ENCODE measurements at regions not wholly inside any gene's neighbourhood (a gene's known extent, or its start where the extent isn't known, plus 50 kb on each side); places are given as distances from the start of the nearest gene placed in this dataset.
"Not testable (repeated sequence)": the region's sequence is repeated elsewhere in the genome, so short reads cannot be mapped to it uniquely, and the experiment has no call there.

- intact Hi-C loops (cut with micrococcal nuclease), result no loop called here
- Histone ChIP-seq H3K27ac (ENCODE audit: low read depth in 1 of 2, low read length in 2 of 2) (no peak overlapping the region), H3K9ac (ENCODE audit: insufficient read depth, low read length, poor library complexity, severe bottlenecking) (no peak overlapping the region), H4K20me1 (ENCODE audit: insufficient read depth, low read length) (no peaks in the 10 kb centered on the region), H3K4me2 (replicated peaks; ENCODE audit: extremely low read depth, low read length, poor library complexity, severe bottlenecking) (no peak overlapping the region), H2AFZ (ENCODE audit: insufficient read depth, low read depth, low read length, poor library complexity, severe bottlenecking) (no peak overlapping the region), H3K79me2 (ENCODE audit: insufficient read depth, low read length) (no peaks in the 10 kb centered on the region), H3K36me3 (replicated peaks in 1 of 2; ENCODE audit: control insufficient read depth in 1 of 2, insufficient read depth in 2 of 2, low read length in 2 of 2) (no peaks in the 10 kb centered on the region), H3K4me1 (ENCODE audit: control insufficient read depth in 1 of 2, insufficient read depth in 2 of 2, low read length in 2 of 2) (no peaks in the 10 kb centered on the region), H3K9me3 (replicated peaks in 1 of 2; ENCODE audit: control insufficient read depth in 1 of 2, insufficient read depth in 1 of 2, low read length in 2 of 2) (peaks cover 0 to 17% of the 10 kb centered on the region in 2 donors), H3K27me3 (ENCODE audit: control insufficient read depth in 2 of 2, insufficient read depth in 2 of 2, low read length in 2 of 2) (no peaks in the 10 kb centered on the region), H3K4me3 (replicated peaks in 1 of 3; ENCODE audit: low read depth in 2 of 3, low read length in 3 of 3) (no peak overlapping the region)
- WGBS (ENCODE audit: insufficient coverage), result 76% methylated on average over 20 of the region's 30 CpGs
- Mint-ChIP-seq H3K4me3 (no peak overlapping the region), H3K27ac (no peak overlapping the region), H3K9me3 (peaks cover 0 to 6% (median 2%) of the 10 kb centered on the region in 7 donors), H3K36me3 (no peaks in the 10 kb centered on the region), H3K4me1 (no peaks in the 10 kb centered on the region), H3K27me3 (ENCODE audit: low read depth in 3 of 3) (no peaks in the 10 kb centered on the region)
- DNase-seq, result no peak
- TF ChIP-seq CTCF (IDR thresholded peaks at IDR 0.05), result no peak
These were observed 676.4 kb downstream of the SI start for GRCh38 chr3:164401923-164402322.

- intact Hi-C loops (cut with micrococcal nuclease); H4K20me1 ChIP-seq (ENCODE audit: insufficient read depth, low read length); H2AFZ ChIP-seq (ENCODE audit: insufficient read depth, low read depth, low read length, poor library complexity, severe bottlenecking); H3K4me1 Mint-ChIP-seq; DNase-seq; H3K27ac ChIP-seq (ENCODE audit: low read depth in 1 of 2, low read length in 2 of 2); H3K4me2 ChIP-seq (replicated peaks; ENCODE audit: extremely low read depth, low read length, poor library complexity, severe bottlenecking); H3K36me3 ChIP-seq (replicated peaks in 1 of 2; ENCODE audit: control insufficient read depth in 1 of 2, insufficient read depth in 2 of 2, low read length in 2 of 2); H3K36me3 Mint-ChIP-seq; H3K4me3 ChIP-seq (replicated peaks in 1 of 3; ENCODE audit: low read depth in 2 of 3, low read length in 3 of 3); H3K27me3 Mint-ChIP-seq (ENCODE audit: low read depth in 3 of 3); H3K79me2 ChIP-seq (ENCODE audit: insufficient read depth, low read length); H3K9me3 Mint-ChIP-seq; H3K27ac Mint-ChIP-seq; H3K27me3 ChIP-seq (ENCODE audit: control insufficient read depth in 2 of 2, insufficient read depth in 2 of 2, low read length in 2 of 2); H3K4me3 Mint-ChIP-seq; H3K9ac ChIP-seq (ENCODE audit: insufficient read depth, low read length, poor library complexity, severe bottlenecking); H3K4me1 ChIP-seq (ENCODE audit: control insufficient read depth in 1 of 2, insufficient read depth in 2 of 2, low read length in 2 of 2): not testable (repeated sequence)
- 78% methylated on average over 3 of the region's 7 CpGs for WGBS (ENCODE audit: insufficient coverage)
- H3K9me3 ChIP-seq (replicated peaks in 1 of 2; ENCODE audit: control insufficient read depth in 1 of 2, insufficient read depth in 1 of 2, low read length in 2 of 2), result peaks cover 0 to 17% of the 10 kb centered on the region in 2 donors
These were observed 676.9 kb downstream of the SI start for GRCh38 chr3:164401440-164401839.

All from CD14-positive monocyte (primary cell).